ENCODE measurements at regions not wholly inside any gene's neighbourhood (a gene's known extent, or its start where the extent isn't known, plus 50 kb on each side); places are given as distances from the start of the nearest gene placed in this dataset.

GRCh38 chr6:142676027-142676443, 268.9 kb downstream of the HIVEP2 start:
- intact Hi-C loops (cut with DNase I): no loop called here

GRCh38 chr6:142676647-142677192, 268.3 kb downstream of the HIVEP2 start:
- no peak overlapping the region for H3K27ac ChIP-seq
- H3K4me3 ChIP-seq: no peak overlapping the region
- no peaks in the 10 kb centered on the region for H3K4me1 ChIP-seq
- no peak for ATAC-seq
- 67 to 75% (median 74%) methylated on average over 5 of the region's 5 CpGs for WGBS, 3 donors
- TF ChIP-seq CTCF (IDR thresholded peaks at IDR 0.05): no peak
- DNase-seq: no peak
- peaks cover 0 to 12% (median 0%) of the 10 kb centered on the region in 3 donors for H3K27me3 ChIP-seq (ENCODE audit: insufficient read depth in 3 of 3, low read length in 2 of 3)
- H3K9me3 ChIP-seq: no peaks in the 10 kb centered on the region
- intact Hi-C loops (cut with DNase I): no loop called here
- H3K36me3 ChIP-seq (ENCODE audit: insufficient read depth in 1 of 2, low read depth in 1 of 2): no peaks in the 10 kb centered on the region

More at GRCh38 chr6:142676027-142676443, 268.9 kb downstream of the HIVEP2 start:
- DNase-seq (no peak), ATAC-seq (no peak)
- Histone ChIP-seq H3K9me3 (no peaks in the 10 kb centered on the region), H3K27ac (no peak overlapping the region), H3K36me3 (ENCODE audit: insufficient read depth in 1 of 2, low read depth in 1 of 2) (no peaks in the 10 kb centered on the region), H3K4me3 (no peak overlapping the region), H3K4me1 (no peaks in the 10 kb centered on the region), H3K27me3 (ENCODE audit: insufficient read depth in 3 of 3, low read length in 2 of 3) (peaks cover 0 to 10% (median 0%) of the 10 kb centered on the region in 3 donors)
- TF ChIP-seq CTCF (IDR thresholded peaks at IDR 0.05): no peak
- WGBS, 3 donors: 31 to 44% (median 34%) methylated on average over 5 of the region's 5 CpGs

- TF ChIP-seq CTCF (IDR thresholded peaks at IDR 0.05): no peak
- Histone ChIP-seq H3K36me3 (ENCODE audit: insufficient read depth in 1 of 2, low read depth in 1 of 2) (no peaks in the 10 kb centered on the region), H3K27me3 (ENCODE audit: insufficient read depth in 3 of 3, low read length in 2 of 3) (peaks cover 0 to 3% (median 0%) of the 10 kb centered on the region in 3 donors), H3K4me3 (no peak overlapping the region), H3K27ac (no peak overlapping the region), H3K9me3 (no peaks in the 10 kb centered on the region), H3K4me1 (no peaks in the 10 kb centered on the region)
- ATAC-seq (no peak), DNase-seq (peak in 1 of 2 donors; percentile 34)
- 35 to 39% (median 39%) methylated on average over 4 of the region's 4 CpGs for WGBS, 3 donors
- intact Hi-C loops (cut with DNase I): loop anchor here (5.0 to 10.0 kb wide), 2 partner anchors 605 to 752 kb away; no protein-coding TSS in a partner anchor
Measured at GRCh38 chr6:142679907-142680700, 264.9 kb downstream of the HIVEP2 start.

- H3K9me3 ChIP-seq: no peaks in the 10 kb centered on the region
- ATAC-seq: no peak
- no peak for DNase-seq
- no peaks in the 10 kb centered on the region for H3K36me3 ChIP-seq (ENCODE audit: insufficient read depth in 1 of 2, low read depth in 1 of 2)
- peaks cover 0 to 3% (median 0%) of the 10 kb centered on the region in 3 donors for H3K27me3 ChIP-seq (ENCODE audit: insufficient read depth in 3 of 3, low read length in 2 of 3)
- H3K4me3 ChIP-seq: no peak overlapping the region
- H3K4me1 ChIP-seq: no peaks in the 10 kb centered on the region
- 85 to 86% (median 86%) methylated on average over 5 of the region's 5 CpGs for WGBS, 3 donors
- intact Hi-C loops (cut with DNase I): loop anchor here (5.0 to 10.0 kb wide), 2 partner anchors 604 to 751 kb away; no protein-coding TSS in a partner anchor
- no peak for TF ChIP-seq CTCF (IDR thresholded peaks at IDR 0.05)
- H3K27ac ChIP-seq: no peak overlapping the region
Measured at GRCh38 chr6:142681099-142681498, 263.9 kb downstream of the HIVEP2 start.

Measured in psoas muscle (tissue), 7 donors.